CD4-positive, alpha-beta T cell treated with Interferon gamma for 1 hour (primary cell): ENCODE measurements at regions not wholly inside any gene's neighbourhood (a gene's known extent, or its start where the extent isn't known, plus 50 kb on each side); places are given as distances from the start of the nearest gene placed in this dataset.
"Not testable (repeated sequence)": the region's sequence is repeated elsewhere in the genome, so short reads cannot be mapped to it uniquely, and the experiment has no call there.

ENCODE experiments used
- DNase-seq: peaks from one replicate; pipeline ENCODE4 v3.0.0-alpha.2; 2020

- not testable (repeated sequence) for DNase-seq
These were observed 96.0 kb upstream of the AGAP9 start for GRCh38 chr10:47619300-47620012.

- not testable (repeated sequence) for DNase-seq
These were observed 85.9 kb upstream of the AGAP9 start for GRCh38 chr10:47609311-47609710.

GRCh38 chr10:47605791-47606773 is 82.6 kb upstream of the AGAP9 start:
- not testable (repeated sequence) for DNase-seq

GRCh38 chr10:47600604-47601003 is 77.2 kb upstream of the AGAP9 start:
- not testable (repeated sequence) for DNase-seq

- not testable (repeated sequence) for DNase-seq
These were observed 76.7 kb upstream of the AGAP9 start for GRCh38 chr10:47600127-47600526.

- DNase-seq: not testable (repeated sequence)
These were observed 76.2 kb upstream of the AGAP9 start for GRCh38 chr10:47599657-47600056.

GRCh38 chr10:47593805-47594204 is 70.4 kb upstream of the AGAP9 start:
- DNase-seq: not testable (repeated sequence)

GRCh38 chr10:47593129-47593528 is 69.7 kb upstream of the AGAP9 start:
- not testable (repeated sequence) for DNase-seq

- DNase-seq: not testable (repeated sequence)
These were observed 67.5 kb upstream of the AGAP9 start for GRCh38 chr10:47590956-47591355.

- not testable (repeated sequence) for DNase-seq
These were observed 67.1 kb upstream of the AGAP9 start for GRCh38 chr10:47590534-47590933.

GRCh38 chr10:47582051-47582450 is 58.6 kb upstream of the AGAP9 start:
- DNase-seq: not testable (repeated sequence)

- not testable (repeated sequence) for DNase-seq
These were observed 56.6 kb upstream of the AGAP9 start for GRCh38 chr10:47580063-47580462.

GRCh38 chr10:47578547-47578946 is 55.1 kb upstream of the AGAP9 start:
- not testable (repeated sequence) for DNase-seq
